Activated CD4-positive, alpha-beta T cell treated with anti-CD3 and anti-CD28 coated beads for 36 hours (primary cell): ENCODE measurements at regions not wholly inside any gene's neighbourhood (a gene's known extent, or its start where the extent isn't known, plus 50 kb on each side); places are given as distances from the start of the nearest gene placed in this dataset.
"Not testable (repeated sequence)": the region's sequence is repeated elsewhere in the genome, so short reads cannot be mapped to it uniquely, and the experiment has no call there.

Source experiments
- ATAC-seq: fragments of 200-7000 bp; cut with Tn5 transposase; one replicate; pipeline ENCODE4 v1.10.0; 2021; ENCODE audit warnings: mild to moderate bottlenecking, moderate library complexity
- CTCF ChIA-PET: fragments of 350-600 bp; sonication (Branson Sonifier 250); formaldehyde crosslinking; loops from one replicate; lab custom pipeline; 2021; ENCODE audit warnings: antibody characterized with exemption; lab: Charles Lee
- POLR2A ChIA-PET: fragments of 350-600 bp; sonication (Branson Sonifier 250); formaldehyde crosslinking; loops from one replicate; lab custom pipeline; 2021; ENCODE audit warnings: antibody characterized with exemption, inconsistent platforms; lab: Charles Lee
- DNase-seq: peaks from one replicate; pipeline ENCODE4 v3.0.0-alpha.2; 2020
- H3K27ac Mint-ChIP-seq: one replicate; pipeline ENCODE4 v1.8.0; 2021; ENCODE audit warnings: mixed read lengths
- H3K27me3 Mint-ChIP-seq: one replicate; pipeline ENCODE4 v1.8.0; 2021; ENCODE audit warnings: mixed read lengths
- H3K36me3 Mint-ChIP-seq: one replicate; pipeline ENCODE4 v1.8.0; 2021; ENCODE audit warnings: low read depth, mixed read lengths
- H3K4me1 Mint-ChIP-seq: one replicate; pipeline ENCODE4 v1.8.0; 2021; ENCODE audit warnings: mixed read lengths
- H3K4me3 Mint-ChIP-seq: one replicate; pipeline ENCODE4 v1.8.0; 2021; ENCODE audit warnings: mild to moderate bottlenecking, moderate library complexity, mixed read lengths
- H3K9me3 Mint-ChIP-seq: one replicate; pipeline ENCODE4 v1.8.0; 2021; ENCODE audit warnings: low read depth, mixed read lengths
- intact Hi-C, 2 experiments: fragments of 100-400 bp; cut with DNase I in 1 of 2; cut with micrococcal nuclease in 1 of 2; formaldehyde crosslinking; loops; one replicate each; pipeline versions ENCODE4 v1.14.2 to v1.15.1; 2022 to 2024; cut with DNase I, micrococcal nuclease

DNA sequence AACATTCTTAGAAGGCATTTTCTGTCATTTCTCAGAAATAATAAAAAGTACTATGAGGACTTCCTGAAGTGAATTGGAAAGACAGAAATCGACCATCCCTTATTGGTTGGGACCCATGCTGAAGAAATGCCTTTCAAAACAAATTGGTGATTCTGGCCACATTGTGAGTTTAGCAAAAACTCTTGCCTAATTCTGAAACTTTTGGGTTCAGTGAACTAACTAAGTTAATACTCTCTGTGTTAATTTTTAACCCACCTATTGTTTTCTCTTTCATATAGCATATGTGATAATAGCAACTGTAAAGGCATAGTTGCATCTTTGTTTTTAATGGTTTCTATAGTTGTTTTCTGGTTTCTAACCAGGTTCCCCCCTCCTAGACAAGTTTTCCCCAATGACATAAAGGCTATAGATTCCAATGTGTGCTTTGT, 129.3 kb upstream of the FAT1 start:
- ChIA-PET CTCF (interaction anchor here (1.1 kb wide), 1 partner anchor 41 kb away, joined by 3 read pairs; no protein-coding TSS in a partner anchor), POLR2A (no interaction called here)
- intact Hi-C loops, result no loop called here
- peaks cover 10% of the 10 kb centered on the region for H3K9me3 Mint-ChIP-seq
- H3K27ac Mint-ChIP-seq, result no peak overlapping the region
- ATAC-seq (no peak), DNase-seq (no peak)
- no peaks in the 10 kb centered on the region for H3K36me3 Mint-ChIP-seq
- no peaks in the 10 kb centered on the region for H3K4me1 Mint-ChIP-seq
- H3K27me3 Mint-ChIP-seq, result no peaks in the 10 kb centered on the region
- no peak overlapping the region for H3K4me3 Mint-ChIP-seq

DNA sequence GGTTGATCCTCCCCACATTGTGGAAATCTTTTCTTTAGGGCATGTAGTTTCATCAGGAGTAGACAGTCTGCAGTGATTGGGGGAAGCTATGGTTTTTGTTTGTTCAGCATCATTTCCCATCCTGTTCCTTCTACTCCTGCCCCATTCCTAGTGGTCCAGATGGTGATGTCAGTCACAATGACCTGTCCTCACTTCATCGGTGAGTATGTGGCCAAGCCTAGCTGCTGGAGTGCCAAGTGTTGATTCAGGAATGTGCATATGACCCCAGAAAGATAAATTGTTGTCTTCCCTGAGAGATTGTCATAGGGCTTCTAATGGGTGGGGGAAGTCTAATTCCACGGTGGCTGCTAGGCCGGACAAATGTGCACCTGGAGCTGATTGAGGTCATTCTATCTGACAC, 130.6 kb upstream of the FAT1 start:
- no peak overlapping the region for H3K4me3 Mint-ChIP-seq
- CTCF ChIA-PET, result no interaction called here
- H3K9me3 Mint-ChIP-seq, result peaks cover 9% of the 10 kb centered on the region
- intact Hi-C loops, result no loop called here
- POLR2A ChIA-PET, result no interaction called here
- DNase-seq, result no peak
- H3K4me1 Mint-ChIP-seq, result no peaks in the 10 kb centered on the region
- no peaks in the 10 kb centered on the region for H3K36me3 Mint-ChIP-seq
- no peak overlapping the region for H3K27ac Mint-ChIP-seq
- no peaks in the 10 kb centered on the region for H3K27me3 Mint-ChIP-seq
- no peak for ATAC-seq

DNA sequence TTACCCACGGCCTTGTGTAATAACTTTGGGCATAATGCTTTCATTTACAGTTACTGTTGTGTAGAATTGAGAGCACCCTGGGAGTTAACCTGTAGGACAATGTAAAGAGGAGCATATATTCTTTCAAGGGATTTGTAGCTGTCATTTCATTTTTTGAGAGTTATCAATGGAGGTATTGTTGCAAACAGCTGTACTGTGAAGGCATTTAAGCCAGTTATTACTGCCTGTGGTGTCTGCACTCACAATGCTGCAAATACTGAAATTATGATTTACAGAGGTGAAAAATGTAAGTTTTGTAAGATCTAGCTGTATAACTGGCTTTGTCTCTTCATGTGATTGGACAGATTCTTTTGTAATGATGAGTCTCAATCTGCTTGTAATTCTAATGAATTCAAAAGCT, 131.5 kb upstream of the FAT1 start:
- H3K27ac Mint-ChIP-seq, result no peak overlapping the region
- H3K4me1 Mint-ChIP-seq, result no peaks in the 10 kb centered on the region
- intact Hi-C loops, result no loop called here
- ATAC-seq (no peak), DNase-seq (no peak)
- H3K9me3 Mint-ChIP-seq, result peaks cover 9% of the 10 kb centered on the region
- ChIA-PET POLR2A (no interaction called here), CTCF (interaction anchor here (0.9 kb wide), 1 partner anchor 14 kb away, joined by 3 read pairs; no protein-coding TSS in a partner anchor)
- no peak overlapping the region for H3K4me3 Mint-ChIP-seq
- no peaks in the 10 kb centered on the region for H3K36me3 Mint-ChIP-seq
- no peaks in the 10 kb centered on the region for H3K27me3 Mint-ChIP-seq

DNA sequence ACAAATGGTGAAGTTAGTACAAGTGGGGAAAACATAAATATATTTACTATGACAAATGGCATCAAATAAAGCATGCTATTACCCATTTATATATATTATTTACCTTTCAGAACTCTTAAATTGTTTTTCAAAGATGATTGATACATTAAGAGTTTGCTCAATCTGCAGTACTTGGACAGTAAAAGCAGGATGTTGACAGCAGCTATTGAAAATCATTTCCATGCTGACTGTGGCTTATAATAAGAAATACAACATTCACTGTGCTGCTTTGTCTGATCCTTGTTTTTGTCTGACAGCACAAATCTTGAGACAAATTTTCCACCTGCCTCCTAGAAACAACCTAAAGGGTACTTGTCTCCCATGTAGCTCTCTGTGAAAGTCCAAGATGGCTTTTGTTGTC, 134.1 kb upstream of the FAT1 start:
- intact Hi-C loops, result no loop called here
- Mint-ChIP-seq H3K4me3 (no peak overlapping the region), H3K27me3 (no peaks in the 10 kb centered on the region), H3K4me1 (no peaks in the 10 kb centered on the region), H3K9me3 (no peaks in the 10 kb centered on the region), H3K27ac (no peak overlapping the region), H3K36me3 (no peaks in the 10 kb centered on the region)
- DNase-seq (no peak), ATAC-seq (no peak)
- ChIA-PET POLR2A (no interaction called here), CTCF (no interaction called here)

DNA sequence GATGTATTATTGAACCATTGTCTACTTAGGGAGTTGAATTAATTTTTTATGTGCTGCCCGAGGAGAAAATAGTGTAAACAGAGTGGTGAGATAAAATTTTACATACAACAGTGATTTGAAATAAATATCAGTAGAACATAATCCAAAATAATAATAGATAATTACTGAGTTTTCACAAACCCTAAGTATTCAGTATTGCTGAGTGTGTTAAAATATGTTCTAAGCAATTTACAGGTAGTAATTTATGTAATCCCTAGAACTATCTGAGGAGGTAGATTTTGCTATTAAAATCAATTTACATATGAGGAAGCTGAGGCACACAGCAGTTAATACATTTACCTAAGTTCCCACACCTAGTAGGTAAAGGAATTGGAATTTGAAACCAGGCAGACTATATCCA, 134.7 kb upstream of the FAT1 start:
- Mint-ChIP-seq H3K36me3 (no peaks in the 10 kb centered on the region), H3K27me3 (no peaks in the 10 kb centered on the region), H3K27ac (no peak overlapping the region), H3K4me1 (no peaks in the 10 kb centered on the region), H3K9me3 (peaks cover 4% of the 10 kb centered on the region), H3K4me3 (no peak overlapping the region)
- POLR2A ChIA-PET, result no interaction called here
- no peak for DNase-seq
- CTCF ChIA-PET, result no interaction called here
- no peak for ATAC-seq
- intact Hi-C loops, result no loop called here

DNA sequence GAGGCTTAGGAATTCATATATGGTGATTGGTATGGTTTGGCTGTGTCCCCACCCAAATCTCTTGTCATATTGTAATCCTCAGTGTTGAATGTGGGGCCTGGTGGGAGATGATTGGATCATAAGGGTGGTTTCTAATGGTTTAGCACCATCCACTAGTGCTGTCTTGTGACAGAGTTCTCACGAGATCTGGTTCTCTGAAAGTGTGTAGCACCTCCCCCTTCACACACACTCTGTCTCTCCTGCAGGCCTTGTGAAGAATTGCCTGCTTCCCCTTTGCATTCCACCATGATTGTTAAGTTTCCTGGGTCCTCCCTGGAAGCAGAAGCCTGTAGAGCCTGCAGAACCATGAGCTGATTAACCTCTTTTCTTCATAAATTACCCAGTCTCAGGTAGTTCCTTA, 135.8 kb upstream of the FAT1 start:
- CTCF ChIA-PET, result no interaction called here
- DNase-seq (no peak), ATAC-seq (no peak)
- H3K4me3 Mint-ChIP-seq, result no peak overlapping the region
- H3K4me1 Mint-ChIP-seq, result no peaks in the 10 kb centered on the region
- H3K9me3 Mint-ChIP-seq, result peaks cover 4% of the 10 kb centered on the region
- POLR2A ChIA-PET, result no interaction called here
- intact Hi-C loops, result no loop called here
- no peaks in the 10 kb centered on the region for H3K27me3 Mint-ChIP-seq
- no peak overlapping the region for H3K27ac Mint-ChIP-seq
- no peaks in the 10 kb centered on the region for H3K36me3 Mint-ChIP-seq

DNA sequence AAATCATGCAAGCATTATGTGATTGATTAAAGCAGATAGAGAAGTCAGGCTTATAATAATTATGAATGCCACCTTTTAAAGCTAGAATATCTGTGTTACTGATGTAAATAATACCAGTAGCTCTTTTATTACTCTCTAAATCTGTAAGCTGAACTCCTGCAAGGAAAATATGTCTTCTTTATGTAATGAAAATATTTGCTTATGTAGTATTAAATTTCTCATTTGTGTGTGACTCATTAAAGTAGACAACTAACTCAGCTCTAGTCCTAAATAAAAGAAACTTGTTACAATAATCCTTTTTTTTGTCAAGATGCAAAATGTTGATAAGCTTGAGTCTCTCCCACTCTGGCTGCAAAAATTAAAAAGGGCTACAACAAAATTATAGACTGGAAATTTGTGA, 137.7 kb upstream of the FAT1 start:
- Mint-ChIP-seq H3K36me3 (no peaks in the 10 kb centered on the region), H3K27me3 (no peaks in the 10 kb centered on the region), H3K4me1 (no peaks in the 10 kb centered on the region), H3K9me3 (peaks cover 4% of the 10 kb centered on the region), H3K27ac (no peak overlapping the region), H3K4me3 (no peak overlapping the region)
- ChIA-PET CTCF (no interaction called here), POLR2A (no interaction called here)
- ATAC-seq (no peak), DNase-seq (no peak)
- intact Hi-C loops, result no loop called here

DNA sequence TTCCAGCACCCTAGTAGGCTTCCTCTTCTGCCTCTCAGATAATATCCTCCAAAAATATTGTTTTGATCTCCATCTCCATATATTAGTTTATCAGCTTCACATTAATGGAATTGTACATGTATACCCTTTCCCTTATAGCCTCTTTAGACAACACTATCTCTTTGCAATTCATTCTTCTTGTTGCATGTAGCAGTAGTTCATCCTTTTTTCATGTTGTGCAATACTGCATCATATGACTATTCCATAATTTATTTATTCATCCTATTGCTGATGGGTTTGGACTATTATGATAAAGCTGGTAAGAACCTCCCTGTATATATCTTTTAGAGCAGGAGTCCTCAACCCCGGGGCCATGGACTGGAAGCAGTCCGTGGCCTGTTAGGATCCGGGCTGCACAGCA, 148.2 kb upstream of the FAT1 start:
- intact Hi-C loops, result no loop called here
- peaks cover 9% of the 10 kb centered on the region for H3K9me3 Mint-ChIP-seq
- CTCF ChIA-PET, result no interaction called here
- no peak overlapping the region for H3K4me3 Mint-ChIP-seq
- no peak overlapping the region for H3K27ac Mint-ChIP-seq
- DNase-seq (no peak), ATAC-seq (no peak)
- H3K27me3 Mint-ChIP-seq, result no peaks in the 10 kb centered on the region
- H3K36me3 Mint-ChIP-seq, result no peaks in the 10 kb centered on the region
- POLR2A ChIA-PET, result no interaction called here
- no peaks in the 10 kb centered on the region for H3K4me1 Mint-ChIP-seq

DNA sequence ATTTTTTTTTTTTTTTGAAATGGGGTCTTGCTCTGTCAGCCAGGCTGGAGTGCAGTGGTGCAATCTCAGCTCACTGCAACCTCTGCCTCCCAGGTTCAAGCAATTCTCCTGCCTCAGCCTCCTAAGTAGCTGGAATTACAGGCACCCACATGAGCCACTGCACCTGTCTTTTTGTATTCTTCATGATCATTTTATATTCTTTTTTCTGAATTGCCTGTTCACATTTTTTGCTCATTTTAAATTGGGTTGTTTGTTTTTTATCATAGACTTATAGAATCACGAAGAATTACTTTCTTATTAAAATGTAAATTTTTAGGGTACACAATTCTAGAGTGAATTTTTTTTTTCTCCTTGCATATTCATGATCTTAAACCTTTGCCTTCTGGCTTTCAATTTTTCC, 149.4 kb upstream of the FAT1 start:
- H3K27me3 Mint-ChIP-seq, ATAC-seq, DNase-seq, H3K4me3 Mint-ChIP-seq, H3K9me3 Mint-ChIP-seq, POLR2A ChIA-PET, H3K27ac Mint-ChIP-seq, H3K4me1 Mint-ChIP-seq, intact Hi-C loops, H3K36me3 Mint-ChIP-seq, CTCF ChIA-PET: not testable (repeated sequence)

DNA sequence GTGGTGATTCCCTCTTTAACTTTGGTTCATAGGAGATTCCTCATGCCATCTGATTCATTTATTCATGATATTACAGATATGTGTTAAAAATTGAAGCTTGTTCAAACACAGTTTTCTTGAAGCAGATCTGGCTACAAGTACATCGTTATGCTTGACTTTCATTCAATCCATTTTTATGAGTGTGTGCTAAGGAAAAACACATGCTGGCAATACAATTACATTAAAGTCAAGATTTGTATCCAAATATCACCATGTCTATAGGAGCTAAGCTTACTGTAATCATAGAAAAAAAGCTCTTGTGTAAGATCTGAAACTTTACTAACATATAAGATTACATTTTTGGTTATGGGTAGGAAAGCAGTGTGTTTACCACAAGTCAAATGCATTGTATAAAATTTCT, 151.8 kb upstream of the FAT1 start:
- no peak overlapping the region for H3K4me3 Mint-ChIP-seq
- POLR2A ChIA-PET, result no interaction called here
- no peaks in the 10 kb centered on the region for H3K27me3 Mint-ChIP-seq
- no peak overlapping the region for H3K27ac Mint-ChIP-seq
- H3K4me1 Mint-ChIP-seq, result no peaks in the 10 kb centered on the region
- H3K9me3 Mint-ChIP-seq, result peaks cover 9% of the 10 kb centered on the region
- no peaks in the 10 kb centered on the region for H3K36me3 Mint-ChIP-seq
- ATAC-seq, result no peak
- no peak for DNase-seq
- intact Hi-C loops, result no loop called here
- CTCF ChIA-PET, result no interaction called here

DNA sequence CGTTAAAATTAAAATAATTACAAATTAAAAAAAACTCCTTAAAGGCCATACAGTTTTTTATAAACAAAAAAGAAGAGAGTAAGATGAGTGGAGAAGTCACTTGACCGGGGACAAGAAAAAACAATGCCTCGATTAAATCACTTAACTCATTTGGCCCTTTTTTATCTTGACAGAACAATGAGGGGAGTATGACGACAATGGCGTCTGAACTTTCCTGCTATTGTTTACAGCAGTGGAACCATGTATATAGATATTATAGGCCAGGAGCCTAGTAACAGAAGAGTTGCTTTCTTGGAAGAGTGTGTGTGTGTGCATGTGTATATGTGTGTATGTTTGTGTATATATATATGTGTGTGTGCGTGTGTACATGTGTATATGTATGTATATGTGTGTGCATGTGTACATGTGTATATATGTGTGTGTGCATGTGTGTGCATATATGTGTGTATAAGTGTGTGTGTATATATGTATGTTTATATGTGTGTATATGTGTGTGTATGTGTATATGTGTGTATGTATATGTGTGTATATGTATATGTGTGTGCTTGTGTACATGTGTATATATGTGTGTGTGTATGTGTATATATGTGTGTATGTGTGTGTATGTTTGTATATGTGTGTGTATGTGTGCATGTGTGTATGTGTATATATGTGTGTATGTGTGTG, 153.4 kb upstream of the FAT1 start:
- POLR2A ChIA-PET, result no interaction called here
- ATAC-seq (no peak), DNase-seq (no peak)
- H3K4me3 Mint-ChIP-seq, result no peak overlapping the region
- intact Hi-C loops, result no loop called here
- CTCF ChIA-PET, result no interaction called here
- no peaks in the 10 kb centered on the region for H3K27me3 Mint-ChIP-seq
- no peaks in the 10 kb centered on the region for H3K36me3 Mint-ChIP-seq
- H3K9me3 Mint-ChIP-seq, result peaks cover 8% of the 10 kb centered on the region
- no peaks in the 10 kb centered on the region for H3K4me1 Mint-ChIP-seq
- no peak overlapping the region for H3K27ac Mint-ChIP-seq

DNA sequence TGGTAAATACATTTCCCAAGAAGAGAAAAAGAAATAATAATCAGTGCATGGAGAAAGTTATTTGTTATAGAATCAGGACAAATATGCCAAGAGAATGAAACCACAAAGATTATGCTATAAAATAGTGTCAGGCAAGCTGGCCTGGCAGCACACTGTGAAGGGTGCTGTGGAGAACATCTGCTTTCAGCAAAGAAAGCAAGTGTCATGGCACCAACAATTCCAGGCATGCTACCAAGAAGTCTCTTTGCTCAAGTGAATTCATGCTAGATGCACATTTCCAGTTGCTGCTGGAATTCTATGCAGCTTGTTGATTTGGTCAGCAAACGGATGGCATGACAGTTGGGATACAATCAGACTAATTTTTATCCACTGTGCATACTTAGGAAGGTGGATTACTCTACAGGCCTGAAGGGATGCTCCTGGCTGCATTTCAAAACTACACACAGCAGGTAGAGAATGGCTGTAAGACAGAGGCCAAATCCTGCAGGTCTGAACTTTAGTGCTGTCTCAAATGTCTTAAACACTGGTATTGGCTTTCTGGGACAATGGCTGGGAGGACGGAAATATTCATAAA, 154.6 kb upstream of the FAT1 start:
- ChIA-PET POLR2A (no interaction called here), CTCF (no interaction called here)
- no peak for ATAC-seq
- no peak for DNase-seq
- Mint-ChIP-seq H3K9me3 (peaks cover 7% of the 10 kb centered on the region), H3K4me1 (no peaks in the 10 kb centered on the region), H3K27me3 (no peaks in the 10 kb centered on the region), H3K36me3 (no peaks in the 10 kb centered on the region), H3K27ac (no peak overlapping the region), H3K4me3 (no peak overlapping the region)
- intact Hi-C loops, result no loop called here
